ENCODE measurements at regions not wholly inside any gene's neighbourhood (a gene's known extent, or its start where the extent isn't known, plus 50 kb on each side); places are given as distances from the start of the nearest gene placed in this dataset.

DNA sequence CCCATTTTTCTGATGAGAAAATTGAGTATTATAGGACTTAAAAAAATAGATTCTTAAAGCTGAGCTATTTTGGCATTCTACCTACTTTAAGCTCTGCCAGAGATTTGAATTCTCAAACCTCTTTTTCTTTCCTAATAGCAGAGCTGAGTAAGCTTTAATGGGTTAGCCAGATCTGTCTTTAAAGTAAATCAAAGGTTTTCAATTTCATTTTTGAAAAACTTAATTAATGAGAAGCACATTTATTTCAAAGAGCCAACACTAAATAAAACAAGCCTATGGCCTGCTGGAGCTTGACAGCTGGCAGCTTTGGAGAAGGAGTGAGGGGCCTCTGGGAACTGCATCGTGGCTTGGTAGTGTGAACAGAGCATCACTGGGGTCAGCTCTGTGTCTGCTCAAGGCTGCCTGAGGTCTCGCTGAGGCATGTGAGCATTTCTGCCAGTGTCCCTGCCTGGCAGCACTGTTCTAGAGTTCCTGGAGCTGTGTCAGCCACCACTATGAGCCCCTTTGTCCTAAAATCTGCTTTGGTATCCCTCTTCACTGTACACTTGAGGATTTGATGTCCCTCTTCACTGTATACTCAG lies 50.4 kb upstream of the PRSS23 start:
- H3K27me3 ChIP-seq: no peaks in the 10 kb centered on the region
- TF ChIP-seq, protein P1, sequence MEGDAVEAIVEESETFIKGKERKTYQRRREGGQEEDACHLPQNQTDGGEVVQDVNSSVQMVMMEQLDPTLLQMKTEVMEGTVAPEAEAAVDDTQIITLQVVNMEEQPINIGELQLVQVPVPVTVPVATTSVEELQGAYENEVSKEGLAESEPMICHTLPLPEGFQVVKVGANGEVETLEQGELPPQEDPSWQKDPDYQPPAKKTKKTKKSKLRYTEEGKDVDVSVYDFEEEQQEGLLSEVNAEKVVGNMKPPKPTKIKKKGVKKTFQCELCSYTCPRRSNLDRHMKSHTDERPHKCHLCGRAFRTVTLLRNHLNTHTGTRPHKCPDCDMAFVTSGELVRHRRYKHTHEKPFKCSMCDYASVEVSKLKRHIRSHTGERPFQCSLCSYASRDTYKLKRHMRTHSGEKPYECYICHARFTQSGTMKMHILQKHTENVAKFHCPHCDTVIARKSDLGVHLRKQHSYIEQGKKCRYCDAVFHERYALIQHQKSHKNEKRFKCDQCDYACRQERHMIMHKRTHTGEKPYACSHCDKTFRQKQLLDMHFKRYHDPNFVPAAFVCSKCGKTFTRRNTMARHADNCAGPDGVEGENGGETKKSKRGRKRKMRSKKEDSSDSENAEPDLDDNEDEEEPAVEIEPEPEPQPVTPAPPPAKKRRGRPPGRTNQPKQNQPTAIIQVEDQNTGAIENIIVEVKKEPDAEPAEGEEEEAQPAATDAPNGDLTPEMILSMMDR (IDR thresholded peaks at IDR 0.05): no peak
- TF ChIP-seq POLR2AphosphoS5 (IDR thresholded peaks at IDR 0.05) (no peak), POLR2A (IDR thresholded peaks at IDR 0.05; ENCODE audit: low read depth) (no peak), EP300 (IDR thresholded peaks at IDR 0.05) (no peak)
- H3K9me3 ChIP-seq: no peaks in the 10 kb centered on the region
- DNase-seq (ENCODE audit: extremely low spot score): peak; percentile 82
- H3K4me1 ChIP-seq: peaks cover 0 to 5% (median 2%) of the 10 kb centered on the region in 4 donors
- H3K36me3 ChIP-seq: no peaks in the 10 kb centered on the region
- no peak overlapping the region for H3K27ac ChIP-seq (replicated peaks in 1 of 4)
- H3K4me3 ChIP-seq: no peak overlapping the region
- 89% methylated on average over 2 of the region's 2 CpGs for WGBS
- intact Hi-C loops (cut with DNase I): no loop called here

DNA sequence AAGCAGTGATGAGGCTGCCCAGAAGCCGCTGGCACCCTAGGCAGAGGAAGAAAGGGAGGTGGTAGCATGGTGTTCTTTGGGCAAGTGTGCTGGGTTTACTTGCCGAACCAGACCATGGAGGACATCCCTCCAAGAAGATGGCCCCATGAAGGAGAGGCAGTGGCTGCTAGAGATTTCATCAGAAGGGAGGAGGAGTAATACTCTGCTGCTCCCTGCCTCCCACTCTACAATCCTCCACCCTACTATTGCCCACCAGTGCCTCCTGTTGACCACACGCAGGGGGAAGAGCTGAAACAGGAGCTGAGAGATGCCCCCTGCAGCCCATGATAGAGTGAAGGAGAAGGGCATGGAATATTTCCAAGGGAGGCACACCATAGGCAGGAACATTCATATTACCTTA lies 51.0 kb upstream of the PRSS23 start:
- TF ChIP-seq, protein P1 (IDR thresholded peaks at IDR 0.05): no peak
- TF ChIP-seq EP300 (IDR thresholded peaks at IDR 0.05): no peak
- TF ChIP-seq POLR2A (IDR thresholded peaks at IDR 0.05; ENCODE audit: low read depth): no peak
- TF ChIP-seq POLR2AphosphoS5 (IDR thresholded peaks at IDR 0.05): no peak
- 89% methylated on average over 3 of the region's 3 CpGs for WGBS
- H3K4me3 ChIP-seq: no peak overlapping the region
- H3K36me3 ChIP-seq: no peaks in the 10 kb centered on the region
- H3K27ac ChIP-seq (replicated peaks in 1 of 4): no peak overlapping the region
- intact Hi-C loops (cut with DNase I): no loop called here
- H3K9me3 ChIP-seq: no peaks in the 10 kb centered on the region
- no peaks in the 10 kb centered on the region for H3K27me3 ChIP-seq
- DNase-seq (ENCODE audit: extremely low spot score): peak; percentile 55
- H3K4me1 ChIP-seq: peaks cover 0 to 6% (median 3%) of the 10 kb centered on the region in 4 donors

DNA sequence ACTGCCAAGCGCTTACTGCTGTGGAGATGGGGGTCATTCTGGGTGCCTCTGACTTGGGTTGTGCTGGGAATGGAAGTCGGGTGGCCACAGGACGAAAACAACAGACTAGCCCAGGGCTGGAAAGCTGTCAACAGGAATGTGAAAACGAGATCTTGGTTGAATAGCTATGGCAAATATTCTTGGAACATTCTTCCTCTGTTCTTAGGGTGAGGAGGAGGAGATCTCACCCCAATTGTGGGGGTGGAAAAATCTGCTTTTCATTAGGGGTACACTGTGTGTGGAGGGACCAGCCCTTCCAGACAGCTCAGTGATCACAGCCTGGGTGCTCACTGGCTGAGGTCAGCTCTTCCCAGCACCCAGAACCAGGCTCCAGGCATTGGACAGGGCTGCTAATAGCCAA lies 52.0 kb upstream of the PRSS23 start:
- no peak overlapping the region for H3K27ac ChIP-seq (replicated peaks in 1 of 4)
- intact Hi-C loops (cut with DNase I): no loop called here
- H3K4me1 ChIP-seq: peaks cover 4 to 17% (median 13%) of the 10 kb centered on the region in 4 donors
- 80% methylated on average over 4 of the region's 4 CpGs for WGBS
- no peaks in the 10 kb centered on the region for H3K36me3 ChIP-seq
- H3K9me3 ChIP-seq: no peaks in the 10 kb centered on the region
- no peak overlapping the region for H3K4me3 ChIP-seq
- H3K27me3 ChIP-seq: no peaks in the 10 kb centered on the region
- TF ChIP-seq POLR2A (IDR thresholded peaks at IDR 0.05; ENCODE audit: low read depth) (no peak), EP300 (IDR thresholded peaks at IDR 0.05) (no peak), POLR2AphosphoS5 (IDR thresholded peaks at IDR 0.05) (no peak)
- TF ChIP-seq, protein P1 (IDR thresholded peaks at IDR 0.05): no peak
- DNase-seq (ENCODE audit: extremely low spot score): no peak

DNA sequence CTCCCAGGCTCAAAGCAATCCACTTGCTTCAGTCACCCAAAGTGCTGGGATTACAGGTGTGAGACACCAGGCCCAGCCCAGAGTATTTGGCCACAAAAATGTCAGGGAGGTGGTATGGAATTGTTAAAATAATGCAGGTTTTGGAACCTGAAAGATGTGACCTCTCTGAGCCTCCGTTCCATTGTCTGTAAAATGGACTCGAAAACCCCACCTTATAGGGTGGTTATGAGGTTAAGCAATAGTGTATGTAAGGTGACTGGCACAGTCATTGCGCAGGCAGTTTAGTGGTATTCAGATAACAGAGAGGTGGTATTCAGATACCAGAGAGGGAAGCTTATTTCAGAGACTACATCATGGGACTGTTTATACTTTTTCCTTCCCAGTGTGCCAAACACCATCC lies 52.5 kb upstream of the PRSS23 start:
- WGBS: 90% methylated on average over 3 of the region's 3 CpGs
- TF ChIP-seq, protein P1 (IDR thresholded peaks at IDR 0.05): no peak
- TF ChIP-seq POLR2AphosphoS5 (IDR thresholded peaks at IDR 0.05) (no peak), POLR2A (IDR thresholded peaks at IDR 0.05; ENCODE audit: low read depth) (no peak), EP300 (IDR thresholded peaks at IDR 0.05) (no peak)

DNA sequence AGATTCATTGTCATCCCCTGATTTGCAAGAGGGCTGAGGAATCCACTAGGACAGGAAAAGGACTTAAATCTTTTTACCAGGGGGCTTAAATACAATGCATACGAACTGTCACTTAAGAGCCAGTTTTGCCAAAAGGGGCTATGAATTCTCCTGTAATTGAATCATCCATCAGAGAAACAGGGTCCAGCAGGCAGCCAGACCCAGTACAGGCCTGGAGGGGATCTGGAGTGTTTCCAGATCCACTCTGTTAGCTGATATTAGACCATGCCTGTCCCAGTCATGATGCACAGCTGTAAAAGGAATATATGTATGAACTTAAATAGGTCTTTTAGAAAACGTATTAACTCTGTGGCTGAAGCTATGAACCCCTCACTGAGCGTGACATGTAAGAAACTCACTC lies 53.8 kb upstream of the PRSS23 start:
- no peak for DNase-seq (ENCODE audit: extremely low spot score)
- Histone ChIP-seq H3K36me3 (no peaks in the 10 kb centered on the region), H3K9me3 (no peaks in the 10 kb centered on the region), H3K4me1 (peaks cover 12 to 35% (median 30%) of the 10 kb centered on the region in 4 donors), H3K27ac (replicated peaks in 1 of 4) (no peak overlapping the region), H3K4me3 (no peak overlapping the region), H3K27me3 (no peaks in the 10 kb centered on the region)
- intact Hi-C loops (cut with DNase I): no loop called here
- 75% methylated on average over 3 of the region's 3 CpGs for WGBS
- TF ChIP-seq, protein P1 (IDR thresholded peaks at IDR 0.05): no peak
- TF ChIP-seq POLR2A (IDR thresholded peaks at IDR 0.05; ENCODE audit: low read depth): no peak
- no peak for TF ChIP-seq EP300 (IDR thresholded peaks at IDR 0.05)
- TF ChIP-seq POLR2AphosphoS5 (IDR thresholded peaks at IDR 0.05): no peak

More for the DNA sequence above, 52.5 kb upstream of the PRSS23 start:
- intact Hi-C loops (cut with DNase I): no loop called here
- no peak overlapping the region for H3K4me3 ChIP-seq
- H3K27me3 ChIP-seq: no peaks in the 10 kb centered on the region
- H3K36me3 ChIP-seq: no peaks in the 10 kb centered on the region
- no peak for DNase-seq (ENCODE audit: extremely low spot score)
- peaks cover 4 to 22% (median 17%) of the 10 kb centered on the region in 4 donors for H3K4me1 ChIP-seq
- H3K27ac ChIP-seq (replicated peaks in 1 of 4): no peak overlapping the region
- H3K9me3 ChIP-seq: no peaks in the 10 kb centered on the region

Data from esophagus muscularis mucosa (tissue), 4 donors.